Activated naive CD4-positive, alpha-beta T cell treated with anti-CD3 and anti-CD28 coated beads, Interleukin-2, amount 10 ng/mL, durations not matched to agents 7 days and 5 days (primary cell): ENCODE measurements at regions not wholly inside any gene's neighbourhood (a gene's known extent, or its start where the extent isn't known, plus 50 kb on each side); places are given as distances from the start of the nearest gene placed in this dataset.

Experiments used
- CTCF ChIA-PET: fragments of 350-600 bp; sonication (Branson Sonifier 250); formaldehyde crosslinking; loops from one replicate; lab custom pipeline; 2021; ENCODE audit warnings: antibody characterized with exemption; lab: Charles Lee
- DNase-seq: peaks from one replicate; pipeline ENCODE4 v3.0.0-alpha.2; 2020
- H3K27ac Mint-ChIP-seq: one replicate; pipeline ENCODE4 v1.8.0; 2021; ENCODE audit warnings: mild to moderate bottlenecking, moderate library complexity, mixed read lengths
- H3K27me3 Mint-ChIP-seq: one replicate; pipeline ENCODE4 v1.8.0; 2021; ENCODE audit warnings: mild to moderate bottlenecking, mixed read lengths
- H3K36me3 Mint-ChIP-seq: one replicate; pipeline ENCODE4 v1.8.0; 2021; ENCODE audit warnings: mixed read lengths
- H3K4me1 Mint-ChIP-seq: one replicate; pipeline ENCODE4 v1.8.0; 2021; ENCODE audit warnings: mixed read lengths
- H3K4me3 Mint-ChIP-seq: one replicate; pipeline ENCODE4 v1.8.0; 2021; ENCODE audit warnings: mild to moderate bottlenecking, moderate library complexity, mixed read lengths
- H3K9me3 Mint-ChIP-seq: one replicate; pipeline ENCODE4 v1.8.0; 2021; ENCODE audit warnings: mixed read lengths

GRCh38 chr10:78202386-78202785 lies 168.7 kb downstream of the RPS24 start:
- Mint-ChIP-seq H3K4me3 (no peak overlapping the region), H3K36me3 (no peaks in the 10 kb centered on the region), H3K4me1 (peaks cover 6% of the 10 kb centered on the region), H3K27ac (no peak overlapping the region), H3K27me3 (peaks cover 8% of the 10 kb centered on the region), H3K9me3 (no peaks in the 10 kb centered on the region)
- CTCF ChIA-PET: no interaction called here
- DNase-seq: no peak

GRCh38 chr10:78203915-78204818 lies 170.5 kb downstream of the RPS24 start:
- H3K27me3 Mint-ChIP-seq: peaks cover 11% of the 10 kb centered on the region
- CTCF ChIA-PET: no interaction called here
- no peaks in the 10 kb centered on the region for H3K36me3 Mint-ChIP-seq
- H3K27ac Mint-ChIP-seq: no peak overlapping the region
- no peaks in the 10 kb centered on the region for H3K9me3 Mint-ChIP-seq
- H3K4me1 Mint-ChIP-seq: peaks cover 6% of the 10 kb centered on the region
- no peak overlapping the region for H3K4me3 Mint-ChIP-seq
- DNase-seq: no peak

- H3K9me3 Mint-ChIP-seq: no peaks in the 10 kb centered on the region
- no peak overlapping the region for H3K4me3 Mint-ChIP-seq
- peaks cover 11% of the 10 kb centered on the region for H3K27me3 Mint-ChIP-seq
- CTCF ChIA-PET: no interaction called here
- no peaks in the 10 kb centered on the region for H3K36me3 Mint-ChIP-seq
- peak; percentile 30 for DNase-seq
- peaks cover 6% of the 10 kb centered on the region for H3K4me1 Mint-ChIP-seq
- peak overlapping the region; percentile 69 for H3K27ac Mint-ChIP-seq
Observed at GRCh38 chr10:78205457-78206016, 171.9 kb downstream of the RPS24 start.

- Mint-ChIP-seq H3K36me3 (no peaks in the 10 kb centered on the region), H3K4me1 (peaks cover 6% of the 10 kb centered on the region), H3K27me3 (peaks cover 11% of the 10 kb centered on the region), H3K4me3 (no peak overlapping the region), H3K27ac (no peak overlapping the region), H3K9me3 (no peaks in the 10 kb centered on the region)
- no peak for DNase-seq
- CTCF ChIA-PET: no interaction called here
Observed at GRCh38 chr10:78207216-78207615, 173.6 kb downstream of the RPS24 start.

GRCh38 chr10:78207776-78208175 lies 174.1 kb downstream of the RPS24 start:
- no peak for DNase-seq
- Mint-ChIP-seq H3K4me3 (no peak overlapping the region), H3K27me3 (peaks cover 6% of the 10 kb centered on the region), H3K4me1 (peaks cover 6% of the 10 kb centered on the region), H3K36me3 (no peaks in the 10 kb centered on the region), H3K27ac (no peak overlapping the region), H3K9me3 (no peaks in the 10 kb centered on the region)
- CTCF ChIA-PET: interaction anchor here (1.2 kb wide), 1 partner anchor 450 kb away, joined by 3 read pairs; no protein-coding TSS in a partner anchor

- H3K27me3 Mint-ChIP-seq: peaks cover 13% of the 10 kb centered on the region
- CTCF ChIA-PET: interaction anchor here (1.0 kb wide), 1 partner anchor 229 kb away, joined by 5 read pairs; no protein-coding TSS in a partner anchor
- H3K27ac Mint-ChIP-seq: no peak overlapping the region
- DNase-seq: no peak
- H3K9me3 Mint-ChIP-seq: no peaks in the 10 kb centered on the region
- H3K4me1 Mint-ChIP-seq: peaks cover 6% of the 10 kb centered on the region
- no peak overlapping the region for H3K4me3 Mint-ChIP-seq
- H3K36me3 Mint-ChIP-seq: no peaks in the 10 kb centered on the region
Observed at GRCh38 chr10:78209970-78210369, 176.3 kb downstream of the RPS24 start.

GRCh38 chr10:78210548-78210947 lies 176.9 kb downstream of the RPS24 start:
- Mint-ChIP-seq H3K27ac (no peak overlapping the region), H3K4me1 (peaks cover 5% of the 10 kb centered on the region), H3K4me3 (no peak overlapping the region), H3K27me3 (peaks cover 19% of the 10 kb centered on the region), H3K36me3 (no peaks in the 10 kb centered on the region), H3K9me3 (no peaks in the 10 kb centered on the region)
- CTCF ChIA-PET: interaction anchor here (1.0 to 1.3 kb wide), 3 partner anchors 228 to 980 kb away, joined by 3 to 5 read pairs (median 4); no protein-coding TSS in a partner anchor
- DNase-seq: no peak

GRCh38 chr10:78210976-78211375 lies 177.3 kb downstream of the RPS24 start:
- Mint-ChIP-seq H3K4me1 (peaks cover under 1% of the 10 kb centered on the region), H3K27me3 (peaks cover 23% of the 10 kb centered on the region), H3K9me3 (no peaks in the 10 kb centered on the region), H3K36me3 (no peaks in the 10 kb centered on the region), H3K27ac (no peak overlapping the region), H3K4me3 (no peak overlapping the region)
- CTCF ChIA-PET: interaction anchor here (1.0 to 1.3 kb wide), 2 partner anchors 447 to 979 kb away, joined by 3 to 4 read pairs; no protein-coding TSS in a partner anchor
- no peak for DNase-seq

GRCh38 chr10:78211561-78212051 lies 177.9 kb downstream of the RPS24 start:
- Mint-ChIP-seq H3K4me3 (no peak overlapping the region), H3K4me1 (no peaks in the 10 kb centered on the region), H3K27ac (no peak overlapping the region), H3K36me3 (no peaks in the 10 kb centered on the region), H3K9me3 (no peaks in the 10 kb centered on the region), H3K27me3 (peaks cover 26% of the 10 kb centered on the region)
- CTCF ChIA-PET: interaction anchor here (1.0 to 1.3 kb wide), 2 partner anchors 446 to 979 kb away, joined by 3 to 4 read pairs; no protein-coding TSS in a partner anchor
- peak; percentile 33 for DNase-seq

- CTCF ChIA-PET: no interaction called here
- H3K27me3 Mint-ChIP-seq: peaks cover 31% of the 10 kb centered on the region
- H3K4me1 Mint-ChIP-seq: no peaks in the 10 kb centered on the region
- no peak for DNase-seq
- H3K36me3 Mint-ChIP-seq: no peaks in the 10 kb centered on the region
- H3K27ac Mint-ChIP-seq: no peak overlapping the region
- no peaks in the 10 kb centered on the region for H3K9me3 Mint-ChIP-seq
- H3K4me3 Mint-ChIP-seq: no peak overlapping the region
Observed at GRCh38 chr10:78212060-78212785, 178.6 kb downstream of the RPS24 start.

- no peak overlapping the region for H3K27ac Mint-ChIP-seq
- H3K4me1 Mint-ChIP-seq: no peaks in the 10 kb centered on the region
- DNase-seq: no peak
- no peaks in the 10 kb centered on the region for H3K9me3 Mint-ChIP-seq
- H3K4me3 Mint-ChIP-seq: no peak overlapping the region
- H3K27me3 Mint-ChIP-seq: peaks cover 35% of the 10 kb centered on the region
- CTCF ChIA-PET: interaction anchor here (0.6 kb wide), 1 partner anchor 165 kb away, joined by 3 read pairs; no protein-coding TSS in a partner anchor
- no peaks in the 10 kb centered on the region for H3K36me3 Mint-ChIP-seq
Observed at GRCh38 chr10:78212786-78213175, 179.1 kb downstream of the RPS24 start.

- no peak for DNase-seq
- H3K27me3 Mint-ChIP-seq: peaks cover 36% of the 10 kb centered on the region
- no peaks in the 10 kb centered on the region for H3K9me3 Mint-ChIP-seq
- H3K27ac Mint-ChIP-seq: no peak overlapping the region
- CTCF ChIA-PET: no interaction called here
- H3K36me3 Mint-ChIP-seq: no peaks in the 10 kb centered on the region
- no peaks in the 10 kb centered on the region for H3K4me1 Mint-ChIP-seq
- H3K4me3 Mint-ChIP-seq: no peak overlapping the region
Observed at GRCh38 chr10:78214955-78215354, 181.3 kb downstream of the RPS24 start.

GRCh38 chr10:78215645-78216044 lies 182.0 kb downstream of the RPS24 start:
- no peak overlapping the region for H3K27ac Mint-ChIP-seq
- no peaks in the 10 kb centered on the region for H3K4me1 Mint-ChIP-seq
- DNase-seq: no peak
- no peaks in the 10 kb centered on the region for H3K9me3 Mint-ChIP-seq
- peaks cover 41% of the 10 kb centered on the region for H3K27me3 Mint-ChIP-seq
- CTCF ChIA-PET: no interaction called here
- H3K4me3 Mint-ChIP-seq: no peak overlapping the region
- H3K36me3 Mint-ChIP-seq: no peaks in the 10 kb centered on the region

GRCh38 chr10:78217336-78217735 lies 183.7 kb downstream of the RPS24 start:
- Mint-ChIP-seq H3K9me3 (no peaks in the 10 kb centered on the region), H3K4me1 (no peaks in the 10 kb centered on the region), H3K4me3 (no peak overlapping the region), H3K36me3 (no peaks in the 10 kb centered on the region), H3K27me3 (peaks cover 41% of the 10 kb centered on the region), H3K27ac (no peak overlapping the region)
- CTCF ChIA-PET: interaction anchor here (1.2 kb wide), 1 partner anchor 170 kb away, joined by 3 read pairs; no protein-coding TSS in a partner anchor
- no peak for DNase-seq
